H9 (cell line): ENCODE measurements at regions not wholly inside any gene's neighbourhood (a gene's known extent, or its start where the extent isn't known, plus 50 kb on each side); places are given as distances from the start of the nearest gene placed in this dataset.

Source experiments
- DNase-seq: peaks from one replicate; pipeline ENCODE4 v3.0.0-alpha.2; 2017
- H2AFZ ChIP-seq: one replicate; pipeline ENCODE4 v1.6.1; 2013; ENCODE audit warnings: mild to moderate bottlenecking, low read length, control low read depth, moderate library complexity
- H2AK5ac ChIP-seq: 2 replicates; pipeline ENCODE4 v1.6.1; 2013; ENCODE audit warnings: low read length, control low read depth, mixed read lengths; ENCODE audit not compliant: insufficient read length
- H2BK120ac ChIP-seq: one replicate; pipeline ENCODE4 v1.6.1; 2013; ENCODE audit warnings: low read depth, mild to moderate bottlenecking, low read length, control low read depth, inconsistent platforms; ENCODE audit not compliant: poor library complexity, severe bottlenecking
- H2BK12ac ChIP-seq: 2 replicates; pipeline ENCODE4 v1.6.1; 2013; ENCODE audit warnings: low read length, control low read depth, mixed read lengths, low read depth; ENCODE audit not compliant: insufficient read length
- H2BK15ac ChIP-seq: 2 replicates; pipeline ENCODE4 v1.6.1; 2013; ENCODE audit warnings: low read depth, low read length, control low read depth
- H2BK20ac ChIP-seq: one replicate; pipeline ENCODE4 v1.6.1; 2013; ENCODE audit warnings: low read depth, mild to moderate bottlenecking, low read length, control low read depth, inconsistent platforms; ENCODE audit not compliant: poor library complexity, severe bottlenecking
- H2BK5ac ChIP-seq: 2 replicates; pipeline ENCODE4 v1.6.1; 2013; ENCODE audit warnings: low read length, control low read depth, mixed read lengths; ENCODE audit not compliant: insufficient read length
- H3K14ac ChIP-seq: 2 replicates; pipeline ENCODE4 v1.6.1; 2013; ENCODE audit warnings: low read length, control low read depth; ENCODE audit not compliant: insufficient read depth
- H3K18ac ChIP-seq: 2 replicates; pipeline ENCODE4 v1.6.1; 2013; ENCODE audit warnings: low read depth, mild to moderate bottlenecking, mixed read lengths, low read length, control low read depth; ENCODE audit not compliant: insufficient read length
- H3K23ac ChIP-seq: 2 replicates; pipeline ENCODE4 v1.6.1; 2013; ENCODE audit warnings: low read length, control low read depth, mixed read lengths, low read depth; ENCODE audit not compliant: insufficient read length
- H3K23me2 ChIP-seq: 2 replicates; pipeline ENCODE4 v1.6.1; 2013; ENCODE audit warnings: low read depth, mild to moderate bottlenecking, mixed read lengths, low read length, control low read depth; ENCODE audit not compliant: insufficient read length, poor library complexity, severe bottlenecking
- H3K27ac ChIP-seq: 2 replicates; pipeline ENCODE4 v1.5.1; 2013; ENCODE audit warnings: low read length, control low read depth, mixed read lengths, low read depth; ENCODE audit not compliant: insufficient read length
- H3K27me3 ChIP-seq: 2 replicates; pipeline ENCODE4 v1.6.1; 2013; ENCODE audit warnings: low read length, control low read depth, inconsistent platforms; ENCODE audit not compliant: insufficient read depth
- H3K4ac ChIP-seq: 2 replicates; pipeline ENCODE4 v1.6.1; 2013; ENCODE audit warnings: low read depth, mild to moderate bottlenecking, control low read depth, inconsistent platforms, low read length, moderate library complexity
- H3K4me1 ChIP-seq: 2 replicates; pipeline ENCODE4 v1.6.1; 2013; ENCODE audit warnings: low read length, control low read depth, inconsistent platforms; ENCODE audit not compliant: insufficient read depth
- H3K4me2 ChIP-seq: 2 replicates; pipeline ENCODE4 v1.6.1; 2013; ENCODE audit warnings: low read length, control low read depth, mixed read lengths; ENCODE audit not compliant: insufficient read length, insufficient read depth
- H3K56ac ChIP-seq: 2 replicates; pipeline ENCODE4 v1.6.1; 2013; ENCODE audit warnings: low read depth, mild to moderate bottlenecking, mixed read lengths, low read length, control low read depth; ENCODE audit not compliant: insufficient read length
- H3K79me1 ChIP-seq: 2 replicates; pipeline ENCODE4 v1.6.1; 2013; ENCODE audit warnings: low read depth, mild to moderate bottlenecking, moderate library complexity, low read length, control low read depth, inconsistent platforms; ENCODE audit not compliant: insufficient read depth, poor library complexity, severe bottlenecking
- H3K79me2 ChIP-seq: 2 replicates; pipeline ENCODE4 v1.6.1; 2013; ENCODE audit warnings: low read length, control low read depth, inconsistent platforms; ENCODE audit not compliant: insufficient read depth
- H3K9ac ChIP-seq: 2 replicates; pipeline ENCODE4 v1.6.1; 2013; ENCODE audit warnings: low read length, control low read depth, mixed read lengths; ENCODE audit not compliant: insufficient read length; ENCODE audit errors: extremely low read depth
- H3K9me3 ChIP-seq: one replicate; pipeline ENCODE4 v1.6.1; 2013; ENCODE audit warnings: low read depth, low read length, inconsistent platforms; ENCODE audit not compliant: control insufficient read depth
- H3T11ph ChIP-seq: one replicate; pipeline ENCODE4 v1.6.1; 2013; ENCODE audit warnings: mild to moderate bottlenecking, low read length, control low read depth, inconsistent platforms
- H4K20me1 ChIP-seq: one replicate; pipeline ENCODE4 v1.6.1; 2013; ENCODE audit not compliant: control insufficient read depth, insufficient read length, insufficient read depth
- H4K5ac ChIP-seq: 2 replicates; pipeline ENCODE4 v1.6.1; 2013; ENCODE audit warnings: low read depth, mild to moderate bottlenecking, mixed read lengths, low read length, control low read depth; ENCODE audit not compliant: insufficient read length
- H4K8ac ChIP-seq: replicated peaks from 2 replicates; pipeline ENCODE4 v1.6.1; 2013; ENCODE audit warnings: low read length, control low read depth, mixed read lengths, low read depth; ENCODE audit not compliant: insufficient read length
- H4K91ac ChIP-seq: 2 replicates; pipeline ENCODE4 v1.6.1; 2013; ENCODE audit warnings: low read depth, mild to moderate bottlenecking, moderate library complexity, mixed read lengths, low read length, control low read depth; ENCODE audit not compliant: insufficient read length
- H3K27ac Mint-ChIP-seq, 3 experiments: 2 replicates in 2 of 3; 3 replicates in 1 of 3; pipeline ENCODE4 v1.8.0; 2020 to 2021; ENCODE audit warnings: mixed read lengths in 3 of 3, mild to moderate bottlenecking in 1 of 3, moderate library complexity in 1 of 3
- H3K27me3 Mint-ChIP-seq: 2 replicates; pipeline ENCODE4 v1.8.0; 2021; ENCODE audit warnings: low read depth, mild to moderate bottlenecking, moderate library complexity, mixed read lengths
- H3K36me3 Mint-ChIP-seq, 3 experiments: 2 replicates in 2 of 3; 3 replicates in 1 of 3; pipeline ENCODE4 v1.8.0; 2020 to 2021; ENCODE audit warnings: low read depth in 3 of 3, mixed read lengths in 3 of 3; ENCODE audit not compliant: insufficient read depth in 1 of 3
- H3K4me1 Mint-ChIP-seq, 2 experiments: 2 replicates each; pipeline ENCODE4 v1.8.0; 2020; ENCODE audit warnings: mixed read lengths in 2 of 2
- H3K4me3 Mint-ChIP-seq, 2 experiments: 2 replicates in 1 of 2; 3 replicates in 1 of 2; pipeline ENCODE4 v1.8.0; 2020 to 2021; ENCODE audit warnings: mild to moderate bottlenecking in 2 of 2, mixed read lengths in 2 of 2, moderate library complexity in 1 of 2
- H3K9me3 Mint-ChIP-seq, 2 experiments: 2 replicates in 1 of 2; 3 replicates in 1 of 2; pipeline ENCODE4 v1.8.0; 2020; ENCODE audit warnings: mild to moderate bottlenecking in 2 of 2, mixed read lengths in 2 of 2, moderate library complexity in 1 of 2
- CTCF ChIP-seq: fragments of 200-600 bp; sonication (generic); conservative IDR thresholded peaks from 3 replicates; pipeline ENCODE4 v1.8.0; 2021; ENCODE audit warnings: antibody characterized with exemption, mild to moderate bottlenecking

DNA sequence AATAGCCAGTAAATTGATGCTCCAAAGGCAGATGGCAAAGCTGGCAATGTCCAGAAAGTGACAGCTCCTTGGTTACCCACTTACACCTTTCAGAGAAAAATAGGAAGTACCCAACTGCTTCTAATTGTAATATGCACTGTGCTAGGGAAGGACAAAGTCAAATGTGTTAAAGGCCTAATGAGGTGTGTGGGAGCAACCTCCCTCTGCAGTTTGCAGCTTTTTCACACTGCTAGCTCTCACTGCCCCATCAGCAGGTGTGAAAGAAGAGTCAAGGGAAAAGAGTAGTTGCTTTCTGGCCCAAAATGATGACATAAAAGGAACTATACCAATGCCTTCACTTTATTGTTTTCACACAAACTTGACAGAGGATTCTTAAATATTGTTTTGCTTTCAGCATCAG is 284.1 kb upstream of the SETBP1 start:
- no peaks in the 10 kb centered on the region for H3K4me1 ChIP-seq
- no peak overlapping the region for H3K9ac ChIP-seq
- H3K23me2 ChIP-seq, result no peaks in the 10 kb centered on the region
- Mint-ChIP-seq H3K4me1 (peaks cover 6 to 8% of the 10 kb centered on the region in 2 experiments), H3K27ac (0 out of 7 replicates have a peak overlapping the region, but pooled peaks of 1 of the 3 experiments have one; percentile 41), H3K4me3 (no peak overlapping the region), H3K9me3 (no peaks in the 10 kb centered on the region), H3K27me3 (no peaks in the 10 kb centered on the region), H3K36me3 (no peaks in the 10 kb centered on the region)
- no peak overlapping the region for H2BK15ac ChIP-seq
- no peak overlapping the region for H2AK5ac ChIP-seq
- no peak for TF ChIP-seq CTCF
- no peak overlapping the region for H3K18ac ChIP-seq
- H2BK120ac ChIP-seq, result no peak overlapping the region
- H3K56ac ChIP-seq, result no peak overlapping the region
- H2BK20ac ChIP-seq, result no peak overlapping the region
- H3K79me2 ChIP-seq, result no peaks in the 10 kb centered on the region
- no peak overlapping the region for H3T11ph ChIP-seq
- H4K20me1 ChIP-seq, result no peaks in the 10 kb centered on the region
- H3K27ac ChIP-seq, result no peak overlapping the region
- no peak overlapping the region for H3K23ac ChIP-seq
- H3K4me2 ChIP-seq, result no peak overlapping the region
- H2BK12ac ChIP-seq, result no peak overlapping the region
- no peak overlapping the region for H4K5ac ChIP-seq
- H4K8ac ChIP-seq, result no peak overlapping the region
- no peak overlapping the region for H3K14ac ChIP-seq
- no peaks in the 10 kb centered on the region for H3K9me3 ChIP-seq
- no peak overlapping the region for H3K4ac ChIP-seq
- no peaks in the 10 kb centered on the region for H3K79me1 ChIP-seq
- no peak overlapping the region for H2BK5ac ChIP-seq
- DNase-seq, result no peak
- H4K91ac ChIP-seq, result no peak overlapping the region
- no peaks in the 10 kb centered on the region for H3K27me3 ChIP-seq
- H2AFZ ChIP-seq, result no peak overlapping the region
